HG03558 (cell line): ENCODE measurements at regions not wholly inside any gene's neighbourhood (a gene's known extent, or its start where the extent isn't known, plus 50 kb on each side); places are given as distances from the start of the nearest gene placed in this dataset.

Experiments
- ATAC-seq: cut with Tn5 transposase; IDR thresholded peaks from one replicate; pipeline ENCODE4 v1.9.1; 2021; ENCODE audit warnings: moderate number of reproducible peaks; ENCODE audit not compliant: unreplicated experiment; ENCODE audit errors: extremely low read depth

DNA sequence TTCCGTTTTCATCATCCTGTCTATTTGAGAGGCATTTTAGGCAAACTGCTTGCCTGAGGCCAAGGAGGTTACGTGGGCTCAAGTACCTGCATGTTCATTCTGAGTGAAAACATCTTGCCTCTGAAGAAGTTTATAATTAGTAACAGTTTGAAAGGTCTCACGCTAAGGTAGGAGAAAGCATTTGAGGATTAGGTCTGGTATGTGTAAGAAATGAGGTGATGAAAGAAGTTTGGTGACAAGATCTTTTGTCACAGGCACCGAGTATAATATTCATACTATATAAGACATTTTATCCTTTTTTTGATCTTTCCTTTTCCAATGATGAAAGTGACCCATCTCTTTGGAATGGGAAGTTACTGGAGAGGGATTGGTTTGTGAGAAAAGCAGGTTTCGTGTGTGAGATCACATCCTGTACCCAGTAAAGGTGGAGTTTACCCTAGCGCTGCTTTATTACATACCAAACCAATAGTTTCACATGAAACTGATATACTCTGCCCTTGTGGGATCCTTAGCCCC is 98.7 kb upstream of the PDC start:
- ATAC-seq, result no peak

- ATAC-seq, result no peak
Observed at GRCh38 chr1:186557147-186557777, 96.3 kb upstream of the PDC start.

DNA sequence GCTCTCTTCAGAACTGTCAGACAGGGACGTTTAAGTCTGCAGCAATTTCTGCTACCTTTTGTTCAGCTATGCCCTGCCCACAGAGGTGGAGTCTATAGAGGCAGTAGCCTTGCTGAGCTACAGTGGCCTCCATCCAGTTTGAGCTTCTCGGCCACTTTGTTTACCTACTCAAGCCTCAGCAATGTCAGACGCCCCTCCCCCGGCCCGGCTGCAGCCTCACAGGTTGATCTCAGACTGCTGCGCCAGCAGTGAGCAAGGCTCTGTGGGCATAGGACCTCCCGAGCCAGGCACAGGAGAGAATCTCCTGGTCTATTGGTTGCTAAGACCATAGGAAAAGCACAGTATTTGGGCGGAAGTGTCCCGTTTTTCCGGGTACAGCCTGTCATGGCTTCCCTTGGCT is 89.9 kb upstream of the PDC start:
- no peak for ATAC-seq

DNA sequence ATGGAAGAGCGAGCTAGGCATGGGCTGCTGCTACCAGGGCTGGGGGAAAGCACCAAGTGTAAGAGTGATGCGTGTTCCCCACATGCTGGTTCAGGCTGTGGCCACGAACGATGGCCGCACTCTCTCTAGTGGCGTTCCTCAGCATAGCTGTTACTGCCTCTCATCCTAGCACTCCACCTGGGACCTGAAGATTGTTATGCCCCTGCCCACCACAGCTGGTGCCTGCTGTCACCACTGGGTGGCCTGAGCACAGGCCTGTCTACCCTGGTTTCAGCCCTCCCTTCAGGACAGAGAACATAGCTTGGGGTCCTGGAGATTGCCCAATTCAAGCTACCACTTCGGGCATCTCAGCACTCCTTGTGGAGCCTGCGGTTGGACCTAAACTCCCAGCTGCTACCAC is 80.1 kb upstream of the PDC start:
- ATAC-seq, result no peak

GRCh38 chr1:186540521-186540920 is 79.6 kb upstream of the PDC start:
- no peak for ATAC-seq

DNA sequence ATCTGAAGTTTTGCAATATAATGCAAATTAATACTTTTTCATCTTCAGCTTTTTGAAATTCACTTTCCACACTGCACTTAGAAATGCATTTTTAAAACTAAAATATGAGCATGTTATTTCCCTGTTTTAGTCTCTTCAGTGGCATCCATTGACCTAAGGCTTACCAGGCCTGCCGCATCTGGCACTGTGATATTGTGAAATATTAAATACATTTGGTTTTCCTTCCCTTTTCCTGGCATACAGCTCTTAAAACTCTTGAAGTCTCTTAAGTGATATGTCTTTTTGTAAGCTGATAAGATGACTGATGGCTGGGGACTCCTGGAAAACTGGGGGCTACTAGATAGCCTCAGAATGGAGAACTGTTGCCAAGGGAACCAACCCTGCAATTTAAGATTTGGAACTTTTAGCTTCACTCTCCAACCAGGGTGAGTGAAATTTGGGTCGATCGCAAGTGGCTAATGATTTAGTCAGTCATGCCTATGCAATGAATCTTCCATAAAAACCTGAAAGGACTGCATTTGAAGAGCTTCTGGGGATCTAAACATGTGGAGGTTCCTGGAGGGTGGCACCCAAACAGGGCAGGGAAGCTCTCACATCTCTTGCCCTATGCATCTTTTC is 75.5 kb upstream of the PDC start:
- ATAC-seq, result no peak

- ATAC-seq, result no peak
Observed at GRCh38 chr1:186535388-186536133, 74.6 kb upstream of the PDC start.

- no peak for ATAC-seq
Observed at GRCh38 chr1:186534401-186534800, 73.5 kb upstream of the PDC start.

DNA sequence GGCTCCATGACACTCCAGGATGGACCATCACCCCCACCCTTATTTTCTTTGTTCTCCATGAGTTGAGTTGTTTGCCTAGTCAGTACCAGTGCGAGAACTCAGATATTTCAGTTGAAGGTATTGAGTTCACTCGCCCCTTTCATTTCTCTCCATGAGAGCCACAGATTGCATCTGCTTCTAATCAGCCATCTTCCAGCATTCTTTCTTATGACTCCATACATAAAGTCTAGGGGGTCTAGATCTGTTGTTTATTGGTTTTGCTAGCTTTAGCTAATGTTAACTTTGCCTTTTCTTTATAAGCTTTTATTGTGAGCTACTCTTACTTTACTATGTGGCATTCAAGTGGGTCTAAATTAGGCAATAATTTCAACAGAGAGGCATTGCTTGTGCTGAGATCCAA is 71.6 kb upstream of the PDC start:
- no peak for ATAC-seq

GRCh38 chr1:186531561-186532165 is 70.7 kb upstream of the PDC start:
- no peak for ATAC-seq

DNA sequence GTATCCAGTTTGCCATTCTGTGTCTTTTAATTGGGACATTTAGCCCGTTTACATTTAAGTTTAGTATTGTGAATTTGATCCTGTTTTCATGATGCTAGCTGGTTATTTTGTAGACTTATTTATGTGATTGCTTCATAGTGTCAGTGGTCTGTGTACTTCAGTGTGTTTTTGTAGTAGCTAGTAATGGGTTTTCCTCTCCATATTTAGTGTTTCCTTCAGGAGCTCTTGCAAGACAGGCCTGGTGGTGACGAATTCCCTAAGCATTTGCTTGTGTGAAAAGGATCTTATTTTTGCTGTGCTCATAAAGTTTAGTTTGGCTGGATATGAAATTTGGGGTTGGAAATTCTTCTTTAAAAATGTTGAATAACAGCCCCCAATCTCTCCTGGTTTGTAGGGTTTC is 69.2 kb upstream of the PDC start:
- no peak for ATAC-seq

DNA sequence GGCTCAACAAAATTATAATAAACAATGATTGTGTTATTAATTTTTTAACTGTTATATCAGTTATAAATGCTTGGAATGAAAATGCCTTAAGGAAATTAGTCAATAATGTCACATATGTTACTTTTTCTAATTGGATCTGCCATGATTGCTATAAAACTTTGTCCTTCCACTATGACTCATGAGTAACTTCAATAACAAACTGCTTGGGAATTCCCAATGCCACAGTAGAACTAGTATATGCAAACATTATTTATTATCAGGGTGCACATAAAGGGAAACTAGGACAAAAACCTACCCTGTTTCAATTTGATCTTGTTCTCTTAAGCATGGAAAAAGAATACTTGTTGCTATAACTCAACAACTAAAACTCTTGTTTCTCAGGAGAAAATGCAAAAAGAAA is 59.1 kb upstream of the PDC start:
- no peak for ATAC-seq

DNA sequence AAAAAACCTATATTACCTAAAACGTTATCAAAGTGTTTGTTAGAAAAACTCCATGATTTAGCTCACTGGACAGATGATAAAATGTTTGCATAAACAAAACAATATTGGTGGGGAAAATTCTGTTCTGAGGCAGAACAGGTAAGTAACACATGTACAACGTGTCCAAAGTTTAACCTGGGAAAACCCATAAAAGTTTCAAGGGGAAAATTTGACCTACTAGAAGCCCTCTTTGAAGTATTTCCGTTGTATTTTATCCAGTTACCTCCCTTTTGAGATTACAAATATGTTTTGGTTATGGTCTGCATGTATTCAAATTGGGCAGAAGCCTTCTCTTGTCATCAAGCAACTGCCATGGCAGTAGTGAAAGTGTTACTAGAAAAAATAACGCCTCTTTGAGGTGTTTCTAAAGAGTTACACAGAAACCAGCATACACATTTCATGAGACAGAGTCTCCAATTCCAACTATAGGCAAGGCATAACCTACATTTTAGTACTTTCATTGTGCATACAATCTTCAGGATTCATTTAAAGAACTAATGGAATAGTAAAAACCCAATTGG is 58.0 kb upstream of the PDC start:
- no peak for ATAC-seq

- no peak for ATAC-seq
Observed at GRCh38 chr1:186518395-186518794, 57.5 kb upstream of the PDC start.

GRCh38 chr1:186514367-186514766 is 53.5 kb upstream of the PDC start:
- no peak for ATAC-seq

GRCh38 chr1:186513526-186513925 is 52.6 kb upstream of the PDC start:
- ATAC-seq, result no peak

GRCh38 chr1:186512698-186513457 is 52.0 kb upstream of the PDC start:
- no peak for ATAC-seq

- peak; percentile 78 for ATAC-seq
Observed at GRCh38 chr1:186511761-186512637, 51.1 kb upstream of the PDC start.
